Activated CD4-positive, alpha-beta memory T cell treated with anti-CD3 and anti-CD28 coated beads for 36 hours (primary cell): ENCODE measurements at regions not wholly inside any gene's neighbourhood (a gene's known extent, or its start where the extent isn't known, plus 50 kb on each side); places are given as distances from the start of the nearest gene placed in this dataset.

ENCODE experiments used
- CTCF ChIA-PET: fragments of 350-600 bp; sonication (Branson Sonifier 250); formaldehyde crosslinking; loops from one replicate; lab custom pipeline; 2021; ENCODE audit warnings: antibody characterized with exemption, inconsistent platforms; lab: Charles Lee
- POLR2A ChIA-PET: fragments of 350-600 bp; sonication (Branson Sonifier 250); formaldehyde crosslinking; loops from one replicate; lab custom pipeline; 2021; ENCODE audit warnings: antibody characterized with exemption; lab: Charles Lee
- DNase-seq: peaks from one replicate; pipeline ENCODE4 v3.0.0-alpha.2; 2020
- H3K27ac Mint-ChIP-seq: one replicate; pipeline ENCODE4 v1.8.0; 2021; ENCODE audit warnings: mixed read lengths
- H3K27me3 Mint-ChIP-seq: one replicate; pipeline ENCODE4 v1.8.0; 2021; ENCODE audit warnings: mixed read lengths
- H3K36me3 Mint-ChIP-seq: one replicate; pipeline ENCODE4 v1.8.0; 2021; ENCODE audit warnings: mixed read lengths
- H3K4me1 Mint-ChIP-seq: one replicate; pipeline ENCODE4 v1.8.0; 2021; ENCODE audit warnings: low read depth, mixed read lengths
- H3K4me3 Mint-ChIP-seq: one replicate; pipeline ENCODE4 v1.8.0; 2021; ENCODE audit warnings: mild to moderate bottlenecking, mixed read lengths
- H3K9me3 Mint-ChIP-seq: one replicate; pipeline ENCODE4 v1.8.0; 2021; ENCODE audit warnings: mixed read lengths
- intact Hi-C: fragments of 100-400 bp; cut with micrococcal nuclease; formaldehyde crosslinking; loops from one replicate; pipeline ENCODE4 v1.15.1; 2023

DNA sequence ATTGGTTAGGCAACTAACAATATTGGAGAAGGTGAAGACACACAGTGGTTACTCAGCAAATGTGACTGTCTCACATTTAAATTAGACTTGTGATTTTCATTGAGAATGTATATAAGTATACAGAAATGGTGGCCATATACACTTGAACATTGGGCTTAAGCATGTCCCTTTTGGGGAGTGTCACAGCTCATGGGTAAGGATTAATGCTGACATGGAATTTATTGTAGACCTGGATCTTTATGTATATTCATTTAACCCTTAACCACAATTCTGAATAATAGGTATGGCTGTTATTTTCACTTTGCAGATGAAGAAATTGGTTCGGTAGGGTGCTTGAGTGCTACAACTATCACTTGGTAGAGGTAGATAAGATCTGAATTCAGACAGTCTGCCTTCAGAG, 95.5 kb upstream of the WDFY3 start:
- no peaks in the 10 kb centered on the region for H3K4me1 Mint-ChIP-seq
- POLR2A ChIA-PET: no interaction called here

DNA sequence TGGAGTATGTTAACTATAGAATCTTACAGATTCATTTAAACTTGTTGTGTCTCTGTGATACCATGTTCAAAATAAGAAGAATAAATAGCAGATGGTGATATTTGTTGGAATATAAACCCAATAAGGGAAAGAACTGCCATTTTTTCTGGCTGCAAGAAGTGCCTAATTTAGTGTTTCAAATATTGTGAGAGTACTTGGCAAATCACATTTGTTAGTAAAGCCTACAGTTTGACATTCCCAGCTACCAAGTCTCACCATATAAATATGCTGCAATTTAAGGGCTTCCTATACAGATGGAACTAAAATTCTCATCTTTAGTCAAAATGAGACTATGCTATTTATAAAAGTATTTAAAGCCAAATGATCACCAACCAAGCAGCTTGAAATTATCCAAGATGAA, 96.0 kb upstream of the WDFY3 start:
- intact Hi-C loops: no loop called here
- Mint-ChIP-seq H3K4me1 (no peaks in the 10 kb centered on the region), H3K9me3 (no peaks in the 10 kb centered on the region), H3K36me3 (no peaks in the 10 kb centered on the region), H3K27ac (no peak overlapping the region), H3K27me3 (peaks cover 2% of the 10 kb centered on the region), H3K4me3 (no peak overlapping the region)
- CTCF ChIA-PET: no interaction called here
- DNase-seq: no peak
- POLR2A ChIA-PET: no interaction called here

More for the DNA sequence above, 95.5 kb upstream of the WDFY3 start:
- intact Hi-C loops: no loop called here
- H3K4me3 Mint-ChIP-seq: no peak overlapping the region
- CTCF ChIA-PET: no interaction called here
- peaks cover 2% of the 10 kb centered on the region for H3K27me3 Mint-ChIP-seq
- H3K27ac Mint-ChIP-seq: no peak overlapping the region
- DNase-seq: no peak
- no peaks in the 10 kb centered on the region for H3K9me3 Mint-ChIP-seq
- no peaks in the 10 kb centered on the region for H3K36me3 Mint-ChIP-seq

- no peaks in the 10 kb centered on the region for H3K9me3 Mint-ChIP-seq
- peaks cover 2% of the 10 kb centered on the region for H3K27me3 Mint-ChIP-seq
- no peak overlapping the region for H3K27ac Mint-ChIP-seq
- DNase-seq: no peak
- intact Hi-C loops: no loop called here
- CTCF ChIA-PET: interaction anchor here (3.1 kb wide), 1 partner anchor 17 kb away, joined by 8 read pairs; no protein-coding TSS in a partner anchor
- no peaks in the 10 kb centered on the region for H3K36me3 Mint-ChIP-seq
- no peak overlapping the region for H3K4me3 Mint-ChIP-seq
- POLR2A ChIA-PET: no interaction called here
- no peaks in the 10 kb centered on the region for H3K4me1 Mint-ChIP-seq
Measured at GRCh38 chr4:85067342-85067741, 100.9 kb upstream of the WDFY3 start.

DNA sequence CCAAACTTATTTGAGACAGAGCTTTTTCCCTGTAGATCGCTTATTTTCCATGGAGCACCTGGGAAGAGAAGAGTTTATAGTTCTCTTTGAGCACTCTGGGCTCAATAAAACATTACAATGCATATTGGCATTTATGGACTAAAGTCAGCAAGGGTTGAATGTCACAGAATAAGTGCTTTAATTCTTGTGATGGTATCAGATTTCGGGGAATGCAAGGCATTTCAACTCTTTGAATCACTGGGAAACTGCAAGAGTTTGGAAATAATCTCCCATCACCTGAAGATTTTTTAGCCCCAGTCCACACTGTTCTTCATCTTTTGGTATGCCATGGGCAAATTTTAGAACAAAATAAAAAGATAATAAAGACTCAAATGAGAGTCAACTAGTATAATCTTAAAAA, 111.5 kb upstream of the WDFY3 start:
- H3K4me1 Mint-ChIP-seq: no peaks in the 10 kb centered on the region
- ChIA-PET CTCF (no interaction called here), POLR2A (no interaction called here)
- no peaks in the 10 kb centered on the region for H3K9me3 Mint-ChIP-seq
- no peak for DNase-seq
- no peak overlapping the region for H3K4me3 Mint-ChIP-seq
- H3K27me3 Mint-ChIP-seq: no peaks in the 10 kb centered on the region
- no peaks in the 10 kb centered on the region for H3K36me3 Mint-ChIP-seq
- intact Hi-C loops: no loop called here
- H3K27ac Mint-ChIP-seq: no peak overlapping the region

GRCh38 chr4:85081196-85081595, 114.7 kb upstream of the WDFY3 start:
- no peaks in the 10 kb centered on the region for H3K4me1 Mint-ChIP-seq
- no peak for DNase-seq
- H3K36me3 Mint-ChIP-seq: no peaks in the 10 kb centered on the region
- intact Hi-C loops: loop anchor here (5.0 kb wide), 1 partner anchor 961 kb away; no protein-coding TSS in a partner anchor
- H3K4me3 Mint-ChIP-seq: no peak overlapping the region
- no peaks in the 10 kb centered on the region for H3K27me3 Mint-ChIP-seq
- ChIA-PET CTCF (no interaction called here), POLR2A (no interaction called here)
- no peak overlapping the region for H3K27ac Mint-ChIP-seq
- H3K9me3 Mint-ChIP-seq: no peaks in the 10 kb centered on the region

GRCh38 chr4:85084371-85085094, 118.0 kb upstream of the WDFY3 start:
- DNase-seq: no peak
- Mint-ChIP-seq H3K36me3 (no peaks in the 10 kb centered on the region), H3K4me3 (no peak overlapping the region), H3K27me3 (no peaks in the 10 kb centered on the region), H3K27ac (no peak overlapping the region), H3K4me1 (no peaks in the 10 kb centered on the region), H3K9me3 (no peaks in the 10 kb centered on the region)
- ChIA-PET POLR2A (no interaction called here), CTCF (interaction anchor here (1.0 to 2.3 kb wide), 9 partner anchors 9 to 960 kb away, joined by 3 to 13 read pairs (median 6); no protein-coding TSS in a partner anchor)
- intact Hi-C loops: loop anchor here (2.0 to 5.0 kb wide), 2 partner anchors 286 to 958 kb away; no protein-coding TSS in a partner anchor

GRCh38 chr4:85086721-85087120, 120.2 kb upstream of the WDFY3 start:
- Mint-ChIP-seq H3K4me1 (no peaks in the 10 kb centered on the region), H3K4me3 (no peak overlapping the region), H3K27ac (no peak overlapping the region), H3K36me3 (no peaks in the 10 kb centered on the region), H3K27me3 (no peaks in the 10 kb centered on the region), H3K9me3 (no peaks in the 10 kb centered on the region)
- POLR2A ChIA-PET: no interaction called here
- CTCF ChIA-PET: interaction anchor here (1.5 kb wide), 1 partner anchor 10 kb away, joined by 5 read pairs; no protein-coding TSS in a partner anchor
- intact Hi-C loops: no loop called here
- no peak for DNase-seq

GRCh38 chr4:85092536-85092935, 126.0 kb upstream of the WDFY3 start:
- ChIA-PET CTCF (no interaction called here), POLR2A (no interaction called here)
- Mint-ChIP-seq H3K27ac (no peak overlapping the region), H3K36me3 (no peaks in the 10 kb centered on the region), H3K4me3 (no peak overlapping the region), H3K27me3 (no peaks in the 10 kb centered on the region), H3K4me1 (no peaks in the 10 kb centered on the region), H3K9me3 (peaks cover under 1% of the 10 kb centered on the region)
- DNase-seq: no peak
- intact Hi-C loops: no loop called here

DNA sequence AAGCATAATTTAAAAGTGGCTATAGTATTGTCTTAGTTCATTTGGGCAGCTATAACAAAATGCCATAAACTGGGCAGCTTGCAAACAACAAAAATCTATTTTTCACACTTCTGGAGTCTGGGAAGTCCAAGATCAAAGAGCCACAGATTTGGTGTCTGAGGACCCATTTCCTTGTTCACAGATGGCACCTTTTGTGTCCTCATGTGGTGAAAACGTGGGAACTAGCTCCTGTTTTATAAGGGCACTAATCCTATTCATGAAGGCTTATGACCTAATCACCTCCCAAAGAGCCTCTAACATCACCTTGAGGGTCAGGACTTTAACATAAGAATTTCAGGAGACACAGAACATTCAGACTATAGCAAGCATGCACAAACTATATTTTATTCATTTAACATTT, 126.5 kb upstream of the WDFY3 start:
- peaks cover 4% of the 10 kb centered on the region for H3K9me3 Mint-ChIP-seq
- no peak for DNase-seq
- ChIA-PET CTCF (no interaction called here), POLR2A (no interaction called here)
- no peaks in the 10 kb centered on the region for H3K36me3 Mint-ChIP-seq
- no peaks in the 10 kb centered on the region for H3K4me1 Mint-ChIP-seq
- no peaks in the 10 kb centered on the region for H3K27me3 Mint-ChIP-seq
- intact Hi-C loops: no loop called here
- H3K4me3 Mint-ChIP-seq: no peak overlapping the region
- no peak overlapping the region for H3K27ac Mint-ChIP-seq

DNA sequence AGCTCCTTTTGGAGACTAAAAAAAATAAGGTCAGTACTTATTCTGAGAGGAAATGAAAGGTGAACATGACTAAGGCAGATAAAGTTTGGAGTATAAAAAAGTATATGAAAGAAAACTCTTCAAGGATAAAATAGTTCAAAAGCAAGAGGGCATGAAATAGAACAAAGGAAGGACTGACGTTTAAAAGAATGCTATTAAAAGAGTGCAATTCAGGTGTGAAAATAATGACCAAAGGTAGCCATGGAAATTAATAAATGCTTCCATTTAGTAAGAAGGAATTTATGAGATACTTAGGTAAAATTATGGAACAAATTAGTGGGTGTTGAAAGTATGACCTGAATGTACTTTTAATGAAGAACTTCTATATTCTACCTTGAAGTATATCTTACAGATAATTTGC, 128.2 kb upstream of the WDFY3 start:
- CTCF ChIA-PET: no interaction called here
- POLR2A ChIA-PET: no interaction called here

GRCh38 chr4:85102606-85103005, 136.1 kb upstream of the WDFY3 start:
- DNase-seq: no peak
- ChIA-PET CTCF (no interaction called here), POLR2A (no interaction called here)
- H3K4me3 Mint-ChIP-seq: no peak overlapping the region
- no peaks in the 10 kb centered on the region for H3K4me1 Mint-ChIP-seq
- peaks cover 7% of the 10 kb centered on the region for H3K9me3 Mint-ChIP-seq
- intact Hi-C loops: no loop called here
- no peaks in the 10 kb centered on the region for H3K27me3 Mint-ChIP-seq
- no peak overlapping the region for H3K27ac Mint-ChIP-seq
- no peaks in the 10 kb centered on the region for H3K36me3 Mint-ChIP-seq

More for the DNA sequence above, 128.2 kb upstream of the WDFY3 start:
- no peak overlapping the region for H3K27ac Mint-ChIP-seq
- peaks cover 9% of the 10 kb centered on the region for H3K9me3 Mint-ChIP-seq
- DNase-seq: no peak
- no peaks in the 10 kb centered on the region for H3K36me3 Mint-ChIP-seq
- H3K4me1 Mint-ChIP-seq: no peaks in the 10 kb centered on the region
- intact Hi-C loops: no loop called here
- no peaks in the 10 kb centered on the region for H3K27me3 Mint-ChIP-seq
- H3K4me3 Mint-ChIP-seq: no peak overlapping the region

DNA sequence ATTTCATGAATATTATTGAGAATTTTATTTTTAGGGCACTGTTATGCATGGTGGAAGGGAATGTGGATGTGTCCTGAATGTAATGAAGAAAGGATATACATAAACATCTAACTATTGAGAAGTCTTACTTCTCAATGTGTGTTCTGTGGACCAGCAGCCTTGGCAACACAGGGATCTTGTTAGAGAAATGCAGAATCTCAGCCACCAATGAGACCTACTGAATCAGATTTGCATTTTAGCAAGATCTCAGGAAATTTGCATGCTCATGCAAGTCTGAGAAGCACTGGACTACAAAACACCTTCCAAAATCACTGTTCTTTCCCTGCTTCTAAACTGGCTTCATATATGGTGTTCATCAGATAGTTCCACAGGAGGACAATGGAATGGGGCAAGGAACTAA, 139.7 kb upstream of the WDFY3 start:
- intact Hi-C loops: no loop called here
- no peaks in the 10 kb centered on the region for H3K4me1 Mint-ChIP-seq
- H3K36me3 Mint-ChIP-seq: no peaks in the 10 kb centered on the region
- no peaks in the 10 kb centered on the region for H3K27me3 Mint-ChIP-seq
- POLR2A ChIA-PET: no interaction called here
- H3K9me3 Mint-ChIP-seq: no peaks in the 10 kb centered on the region
- DNase-seq: no peak
- H3K4me3 Mint-ChIP-seq: no peak overlapping the region
- H3K27ac Mint-ChIP-seq: no peak overlapping the region
- CTCF ChIA-PET: no interaction called here

DNA sequence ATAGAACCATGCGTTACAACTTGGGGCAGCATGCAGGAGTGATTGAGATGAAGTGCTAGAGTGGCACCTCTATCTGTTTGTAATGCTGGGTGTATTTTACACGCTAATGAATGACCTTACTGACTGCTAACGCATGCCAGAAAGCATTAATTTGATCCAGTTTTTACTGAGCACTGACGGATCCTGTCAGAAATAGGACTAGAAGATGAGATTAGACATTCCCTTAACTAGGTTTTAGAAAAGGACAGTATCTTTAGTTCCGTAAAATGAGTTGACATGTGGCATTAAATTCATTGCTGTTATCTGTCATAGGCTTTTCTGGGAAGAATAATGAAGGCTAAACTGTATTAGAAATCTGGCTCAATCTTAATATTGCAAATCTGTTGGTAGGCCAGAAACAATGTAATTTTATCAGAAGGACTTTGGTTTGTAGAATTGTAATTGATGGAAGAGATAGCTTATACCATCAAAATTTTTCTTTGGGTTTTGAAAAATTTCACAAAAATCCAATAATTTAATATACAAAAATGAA, 140.4 kb upstream of the WDFY3 start:
- Mint-ChIP-seq H3K4me3 (no peak overlapping the region), H3K27ac (no peak overlapping the region), H3K4me1 (no peaks in the 10 kb centered on the region), H3K9me3 (peaks cover under 1% of the 10 kb centered on the region), H3K27me3 (no peaks in the 10 kb centered on the region), H3K36me3 (no peaks in the 10 kb centered on the region)
- no peak for DNase-seq
- intact Hi-C loops: no loop called here
- CTCF ChIA-PET: interaction anchor here (1.6 kb wide), 1 partner anchor 23 kb away, joined by 5 read pairs; no protein-coding TSS in a partner anchor
- POLR2A ChIA-PET: no interaction called here
